Smooth muscle cell (in vitro differentiated cells): ENCODE measurements at regions not wholly inside any gene's neighbourhood (a gene's known extent, or its start where the extent isn't known, plus 50 kb on each side); places are given as distances from the start of the nearest gene placed in this dataset.

Experiments used
- DNase-seq: peaks from one replicate; lab custom pipeline; 2025; ENCODE audit not compliant: unreplicated experiment; lab: John Stamatoyannopoulos, UW
- H2AFZ ChIP-seq: fragments of 200-600 bp; sonication (generic); 2 replicates; pipeline ENCODE4 v1.6.0; 2016; ENCODE audit warnings: antibody characterized with exemption, low read depth, mild to moderate bottlenecking
- H3F3A ChIP-seq: fragments of 200-600 bp; sonication (generic); 2 replicates; pipeline ENCODE4 v1.6.0; 2017; ENCODE audit warnings: antibody characterized with exemption, low read depth
- H3K27ac ChIP-seq: fragments of 200-600 bp; sonication (generic); 2 replicates; pipeline ENCODE4 v1.5.1; 2016; ENCODE audit warnings: low read depth, mild to moderate bottlenecking
- H3K27me3 ChIP-seq: fragments of 200-600 bp; sonication (generic); 2 replicates; pipeline ENCODE4 v1.6.1; 2016; ENCODE audit warnings: low read depth, mild to moderate bottlenecking
- H3K36me3 ChIP-seq: fragments of 200-600 bp; sonication (generic); 2 replicates; pipeline ENCODE4 v1.5.1; 2016; ENCODE audit warnings: low read depth
- H3K4me1 ChIP-seq: fragments of 200-600 bp; sonication (generic); 2 replicates; pipeline ENCODE4 v1.5.1; 2016; ENCODE audit warnings: low read depth
- H3K4me2 ChIP-seq: fragments of 200-600 bp; sonication (generic); 2 replicates; pipeline ENCODE4 v1.6.0; 2016; ENCODE audit warnings: mild to moderate bottlenecking
- H3K4me3 ChIP-seq: fragments of 200-600 bp; sonication (generic); 2 replicates; pipeline ENCODE4 v1.5.1; 2016; ENCODE audit warnings: mild to moderate bottlenecking
- H3K79me2 ChIP-seq: fragments of 200-600 bp; sonication (generic); 2 replicates; pipeline ENCODE4 v1.6.0; 2016; ENCODE audit warnings: low read depth, mild to moderate bottlenecking
- H3K9ac ChIP-seq: fragments of 200-600 bp; sonication (generic); 2 replicates; pipeline ENCODE4 v1.6.0; 2016; ENCODE audit warnings: low read depth
- H3K9me3 ChIP-seq: fragments of 200-600 bp; sonication (generic); replicated peaks from 2 replicates; pipeline ENCODE4 v1.5.1; 2016; ENCODE audit warnings: low read depth
- H4K20me1 ChIP-seq: fragments of 200-600 bp; sonication (generic); 2 replicates; pipeline ENCODE4 v1.6.0; 2016; ENCODE audit warnings: low read depth
- CTCF ChIP-seq: fragments of 200-600 bp; sonication (generic); IDR thresholded peaks from 2 replicates; pipeline ENCODE4 v1.5.1; 2017; ENCODE audit warnings: borderline replicate concordance, mild to moderate bottlenecking, antibody characterized with exemption; ENCODE audit not compliant: insufficient read depth, poor library complexity, severe bottlenecking
- WGBS: methylation state at CpG from one replicate; pipeline ENCODE4 v1.1.7; 2016; ENCODE audit warnings: low lambda C conversion rate; 5-methylcytosine and 5-hydroxymethylcytosine counted together

- no peak overlapping the region for H3K27ac ChIP-seq
- WGBS, result 60% methylated on average over 2 of the region's 2 CpGs
- no peak for DNase-seq
Observed at GRCh38 chr9:86997156-86997555, 49.9 kb upstream of the GAS1 start.

GRCh38 chr9:86997951-86998350 lies 50.6 kb upstream of the GAS1 start:
- no peaks in the 10 kb centered on the region for H3K79me2 ChIP-seq
- H3K4me2 ChIP-seq, result no peak overlapping the region
- H4K20me1 ChIP-seq, result no peaks in the 10 kb centered on the region
- no peak for DNase-seq
- no peak overlapping the region for H3K4me3 ChIP-seq
- no peaks in the 10 kb centered on the region for H3K4me1 ChIP-seq
- H3K9ac ChIP-seq, result no peak overlapping the region
- 82% methylated on average over 2 of the region's 2 CpGs for WGBS
- TF ChIP-seq CTCF, result no peak
- no peaks in the 10 kb centered on the region for H3K27me3 ChIP-seq
- no peaks in the 10 kb centered on the region for H3F3A ChIP-seq
- H3K36me3 ChIP-seq, result no peaks in the 10 kb centered on the region
- no peaks in the 10 kb centered on the region for H3K9me3 ChIP-seq
- no peak overlapping the region for H3K27ac ChIP-seq
- no peak overlapping the region for H2AFZ ChIP-seq

More at GRCh38 chr9:86997156-86997555, 49.9 kb upstream of the GAS1 start:
- Histone ChIP-seq H4K20me1 (no peaks in the 10 kb centered on the region), H3K9ac (no peak overlapping the region), H3K4me2 (no peak overlapping the region), H3K79me2 (no peaks in the 10 kb centered on the region), H3K36me3 (no peaks in the 10 kb centered on the region), H3K27me3 (no peaks in the 10 kb centered on the region), H3K9me3 (no peaks in the 10 kb centered on the region), H3K4me3 (no peak overlapping the region), H3F3A (no peaks in the 10 kb centered on the region), H3K4me1 (no peaks in the 10 kb centered on the region), H2AFZ (no peak overlapping the region)
- TF ChIP-seq CTCF, result no peak

- Histone ChIP-seq H3K27me3 (no peaks in the 10 kb centered on the region), H3K4me2 (no peak overlapping the region), H2AFZ (no peak overlapping the region), H3K9me3 (no peaks in the 10 kb centered on the region), H4K20me1 (no peaks in the 10 kb centered on the region), H3K4me3 (no peak overlapping the region), H3K36me3 (no peaks in the 10 kb centered on the region), H3K4me1 (no peaks in the 10 kb centered on the region), H3K9ac (no peak overlapping the region), H3K79me2 (no peaks in the 10 kb centered on the region), H3F3A (peaks cover under 1% of the 10 kb centered on the region), H3K27ac (no peak overlapping the region)
- WGBS, result 98% methylated on average over 2 of the region's 2 CpGs
- DNase-seq, result no peak
- no peak for TF ChIP-seq CTCF
Observed at GRCh38 chr9:87002517-87002916, 55.2 kb upstream of the GAS1 start.

- no peak for DNase-seq
- Histone ChIP-seq H3K9me3 (no peaks in the 10 kb centered on the region), H3K36me3 (no peaks in the 10 kb centered on the region), H3K27me3 (no peaks in the 10 kb centered on the region), H4K20me1 (no peaks in the 10 kb centered on the region), H2AFZ (no peak overlapping the region), H3K4me1 (no peaks in the 10 kb centered on the region), H3K4me3 (no peak overlapping the region), H3K9ac (no peak overlapping the region), H3K27ac (no peak overlapping the region), H3K4me2 (no peak overlapping the region), H3K79me2 (no peaks in the 10 kb centered on the region), H3F3A (peaks cover 9% of the 10 kb centered on the region)
- no peak for TF ChIP-seq CTCF
Observed at GRCh38 chr9:87004016-87004415, 56.7 kb upstream of the GAS1 start.
